Smooth muscle cell (in vitro differentiated cells): ENCODE measurements at regions not wholly inside any gene's neighbourhood (a gene's known extent, or its start where the extent isn't known, plus 50 kb on each side); places are given as distances from the start of the nearest gene placed in this dataset.

Source experiments
- DNase-seq: peaks from one replicate; lab custom pipeline; 2025; ENCODE audit not compliant: unreplicated experiment; lab: John Stamatoyannopoulos, UW
- H2AFZ ChIP-seq: fragments of 200-600 bp; sonication (generic); 2 replicates; pipeline ENCODE4 v1.6.0; 2016; ENCODE audit warnings: antibody characterized with exemption, low read depth, mild to moderate bottlenecking
- H3F3A ChIP-seq: fragments of 200-600 bp; sonication (generic); 2 replicates; pipeline ENCODE4 v1.6.0; 2017; ENCODE audit warnings: antibody characterized with exemption, low read depth
- H3K27ac ChIP-seq: fragments of 200-600 bp; sonication (generic); 2 replicates; pipeline ENCODE4 v1.5.1; 2016; ENCODE audit warnings: low read depth, mild to moderate bottlenecking
- H3K27me3 ChIP-seq: fragments of 200-600 bp; sonication (generic); 2 replicates; pipeline ENCODE4 v1.6.1; 2016; ENCODE audit warnings: low read depth, mild to moderate bottlenecking
- H3K36me3 ChIP-seq: fragments of 200-600 bp; sonication (generic); 2 replicates; pipeline ENCODE4 v1.5.1; 2016; ENCODE audit warnings: low read depth
- H3K4me1 ChIP-seq: fragments of 200-600 bp; sonication (generic); 2 replicates; pipeline ENCODE4 v1.5.1; 2016; ENCODE audit warnings: low read depth
- H3K4me2 ChIP-seq: fragments of 200-600 bp; sonication (generic); 2 replicates; pipeline ENCODE4 v1.6.0; 2016; ENCODE audit warnings: mild to moderate bottlenecking
- H3K4me3 ChIP-seq: fragments of 200-600 bp; sonication (generic); 2 replicates; pipeline ENCODE4 v1.5.1; 2016; ENCODE audit warnings: mild to moderate bottlenecking
- H3K79me2 ChIP-seq: fragments of 200-600 bp; sonication (generic); 2 replicates; pipeline ENCODE4 v1.6.0; 2016; ENCODE audit warnings: low read depth, mild to moderate bottlenecking
- H3K9ac ChIP-seq: fragments of 200-600 bp; sonication (generic); 2 replicates; pipeline ENCODE4 v1.6.0; 2016; ENCODE audit warnings: low read depth
- H3K9me3 ChIP-seq: fragments of 200-600 bp; sonication (generic); replicated peaks from 2 replicates; pipeline ENCODE4 v1.5.1; 2016; ENCODE audit warnings: low read depth
- H4K20me1 ChIP-seq: fragments of 200-600 bp; sonication (generic); 2 replicates; pipeline ENCODE4 v1.6.0; 2016; ENCODE audit warnings: low read depth
- CTCF ChIP-seq: fragments of 200-600 bp; sonication (generic); IDR thresholded peaks from 2 replicates; pipeline ENCODE4 v1.5.1; 2017; ENCODE audit warnings: borderline replicate concordance, mild to moderate bottlenecking, antibody characterized with exemption; ENCODE audit not compliant: insufficient read depth, poor library complexity, severe bottlenecking
- WGBS: methylation state at CpG from one replicate; pipeline ENCODE4 v1.1.7; 2016; ENCODE audit warnings: low lambda C conversion rate; 5-methylcytosine and 5-hydroxymethylcytosine counted together

DNA sequence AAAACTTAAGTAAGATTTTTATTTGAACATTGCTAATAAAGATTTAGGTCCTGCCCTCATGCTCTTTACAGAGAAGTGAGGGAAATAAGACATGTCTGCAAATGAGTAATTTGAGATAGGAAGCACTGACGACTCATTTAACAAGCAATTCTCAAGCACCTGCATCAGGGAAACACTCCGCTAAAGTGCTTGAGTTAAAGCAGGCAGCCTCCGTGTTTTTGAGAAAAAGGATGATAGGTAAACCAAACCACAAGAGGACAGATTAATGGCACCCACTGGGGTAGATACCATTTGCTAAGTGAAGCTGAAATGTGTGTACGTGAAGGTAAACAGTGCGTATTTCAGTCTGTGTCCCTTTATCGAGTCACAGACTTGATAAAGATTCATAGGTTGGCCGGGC, 184.6 kb upstream of the CARD18 start:
- no peaks in the 10 kb centered on the region for H3K27me3 ChIP-seq
- no peaks in the 10 kb centered on the region for H3K4me1 ChIP-seq
- H3K27ac ChIP-seq, result no peak overlapping the region
- no peak overlapping the region for H3K4me2 ChIP-seq
- no peaks in the 10 kb centered on the region for H3F3A ChIP-seq
- DNase-seq, result no peak
- no peak overlapping the region for H2AFZ ChIP-seq
- no peak overlapping the region for H3K4me3 ChIP-seq
- H3K36me3 ChIP-seq, result no peaks in the 10 kb centered on the region
- no peak overlapping the region for H3K9ac ChIP-seq
- TF ChIP-seq CTCF, result no peak
- WGBS, result 81% methylated on average over 7 of the region's 7 CpGs
- no peaks in the 10 kb centered on the region for H4K20me1 ChIP-seq
- H3K9me3 ChIP-seq, result no peaks in the 10 kb centered on the region
- H3K79me2 ChIP-seq, result no peaks in the 10 kb centered on the region

GRCh38 chr11:105321696-105322095, 182.1 kb upstream of the CARD18 start:
- H3K4me2 ChIP-seq, result no peak overlapping the region
- H3K79me2 ChIP-seq, result no peaks in the 10 kb centered on the region
- H3K27ac ChIP-seq, result no peak overlapping the region
- no peaks in the 10 kb centered on the region for H3K36me3 ChIP-seq
- no peaks in the 10 kb centered on the region for H3K9me3 ChIP-seq
- WGBS, result 86% methylated on average over 2 of the region's 2 CpGs
- H4K20me1 ChIP-seq, result no peaks in the 10 kb centered on the region
- H3K27me3 ChIP-seq, result no peaks in the 10 kb centered on the region
- H2AFZ ChIP-seq, result no peak overlapping the region
- no peak for DNase-seq
- H3K9ac ChIP-seq, result no peak overlapping the region
- H3K4me3 ChIP-seq, result no peak overlapping the region
- H3K4me1 ChIP-seq, result no peaks in the 10 kb centered on the region
- H3F3A ChIP-seq, result no peaks in the 10 kb centered on the region
- no peak for TF ChIP-seq CTCF

DNA sequence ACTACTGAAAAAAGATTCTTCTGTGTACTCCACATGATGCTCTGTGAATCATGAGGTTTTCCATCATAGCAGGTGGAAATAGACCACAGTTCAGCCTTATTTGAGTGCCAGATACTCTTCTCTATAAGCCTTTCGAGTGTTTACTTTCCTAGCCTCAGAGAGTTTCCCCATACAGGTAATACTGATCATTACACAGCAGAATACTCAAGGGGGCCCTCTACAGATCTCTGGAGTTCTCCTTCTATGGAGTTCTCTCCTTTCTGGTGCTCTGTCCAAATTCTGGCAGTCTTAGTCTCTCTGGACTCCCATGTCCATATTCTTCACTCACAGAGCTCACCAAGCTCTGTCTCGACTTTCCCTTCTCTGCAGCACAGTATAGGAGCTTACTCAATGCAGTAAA, 175.7 kb upstream of the CARD18 start:
- Histone ChIP-seq H3K27ac (no peak overlapping the region), H2AFZ (no peak overlapping the region), H3K9ac (no peak overlapping the region), H3K79me2 (no peaks in the 10 kb centered on the region), H3F3A (no peaks in the 10 kb centered on the region), H3K4me2 (no peak overlapping the region), H3K4me3 (no peak overlapping the region), H3K9me3 (no peaks in the 10 kb centered on the region), H3K4me1 (no peaks in the 10 kb centered on the region), H4K20me1 (no peaks in the 10 kb centered on the region), H3K36me3 (no peaks in the 10 kb centered on the region), H3K27me3 (no peaks in the 10 kb centered on the region)
- 89% methylated on average over 2 of the region's 2 CpGs for WGBS
- no peak for TF ChIP-seq CTCF
- no peak for DNase-seq

DNA sequence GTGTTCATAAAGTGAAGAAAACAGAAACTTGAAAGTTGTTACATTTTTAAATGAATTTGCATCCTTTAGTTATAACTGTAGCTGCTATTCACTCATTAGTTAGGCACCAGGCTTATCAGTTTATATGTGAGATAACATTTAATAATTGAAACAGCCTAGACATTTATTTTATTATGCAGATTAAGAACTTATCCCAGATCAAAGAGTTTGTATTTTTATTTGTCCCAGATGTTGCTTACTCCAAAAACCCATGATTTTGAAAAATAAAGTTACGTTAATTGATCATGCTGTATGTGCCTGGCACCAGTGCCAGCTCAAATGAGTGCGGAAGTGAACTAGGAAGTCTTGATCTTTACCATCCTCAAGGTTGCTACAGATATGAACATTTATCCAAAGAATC, 172.7 kb upstream of the CARD18 start:
- DNase-seq, result no peak
- Histone ChIP-seq H2AFZ (no peak overlapping the region), H3K4me3 (no peak overlapping the region), H3K27ac (no peak overlapping the region), H3K79me2 (no peaks in the 10 kb centered on the region), H3K9ac (no peak overlapping the region), H4K20me1 (no peaks in the 10 kb centered on the region), H3K9me3 (no peaks in the 10 kb centered on the region), H3K27me3 (no peaks in the 10 kb centered on the region), H3K36me3 (no peaks in the 10 kb centered on the region), H3F3A (no peaks in the 10 kb centered on the region), H3K4me1 (no peaks in the 10 kb centered on the region), H3K4me2 (no peak overlapping the region)
- WGBS, result 79% methylated on average over 2 of the region's 2 CpGs
- TF ChIP-seq CTCF, result no peak
